ENCODE measurements at regions not wholly inside any gene's neighbourhood (a gene's known extent, or its start where the extent isn't known, plus 50 kb on each side); places are given as distances from the start of the nearest gene placed in this dataset.

GRCh38 chr21:32974653-32975052 lies 51.1 kb upstream of the OLIG2 start:
- H3K27me3 ChIP-seq (ENCODE audit: insufficient read depth, low read length), result peaks cover 25% of the 10 kb centered on the region
- no peak overlapping the region for H3K27ac ChIP-seq (ENCODE audit: low read depth, low read length)
- no peak for DNase-seq (ENCODE audit: low read depth)
- Mint-ChIP-seq H3K4me1 (ENCODE audit: low read depth, unreplicated experiment) (no peaks in the 10 kb centered on the region), H3K9me3 (ENCODE audit: unreplicated experiment) (peaks cover 4% of the 10 kb centered on the region), H3K36me3 (ENCODE audit: low read depth, unreplicated experiment) (no peaks in the 10 kb centered on the region), H3K27me3 (ENCODE audit: low read depth, unreplicated experiment) (peaks cover 36% of the 10 kb centered on the region), H3K27ac (ENCODE audit: unreplicated experiment) (no peak overlapping the region), H3K4me3 (ENCODE audit: unreplicated experiment) (no peak overlapping the region)
- no peaks in the 10 kb centered on the region for H3K36me3 ChIP-seq (ENCODE audit: insufficient read depth, low read length)
- no peaks in the 10 kb centered on the region for H4K20me1 ChIP-seq (ENCODE audit: insufficient read depth, low read length)
- H2AFZ ChIP-seq (ENCODE audit: low read depth, low read length), result no peak overlapping the region
- FAIRE-seq, result no peak
- no peaks in the 10 kb centered on the region for H3K9me3 ChIP-seq (ENCODE audit: insufficient read depth, low read depth, low read length)
- H3K79me2 ChIP-seq (ENCODE audit: insufficient read depth, low read length), result no peaks in the 10 kb centered on the region
- H3K4me1 ChIP-seq (ENCODE audit: insufficient read depth, low read length), result no peaks in the 10 kb centered on the region
- no peak overlapping the region for H3K4me2 ChIP-seq (ENCODE audit: low read length)
- no peak overlapping the region for H3K9ac ChIP-seq (ENCODE audit: low read length)
- no peak overlapping the region for H3K4me3 ChIP-seq (ENCODE audit: insufficient read depth, low read depth, low read length)
- TF ChIP-seq CTCF (IDR thresholded peaks at IDR 0.05; ENCODE audit: insufficient read depth, low read depth, low read length), result no peak
- TF ChIP-seq EZH2 (IDR thresholded peaks at IDR 0.05; ENCODE audit: insufficient read depth, low read length), result no peak

- Mint-ChIP-seq H3K27me3 (ENCODE audit: low read depth, unreplicated experiment) (peaks cover 40% of the 10 kb centered on the region), H3K4me3 (ENCODE audit: unreplicated experiment) (no peak overlapping the region), H3K9me3 (ENCODE audit: unreplicated experiment) (peaks cover 4% of the 10 kb centered on the region), H3K27ac (ENCODE audit: unreplicated experiment) (no peak overlapping the region), H3K36me3 (ENCODE audit: low read depth, unreplicated experiment) (no peaks in the 10 kb centered on the region), H3K4me1 (ENCODE audit: low read depth, unreplicated experiment) (no peaks in the 10 kb centered on the region)
- Histone ChIP-seq H3K36me3 (ENCODE audit: insufficient read depth, low read length) (no peaks in the 10 kb centered on the region), H3K27me3 (ENCODE audit: insufficient read depth, low read length) (peaks cover 28% of the 10 kb centered on the region), H3K27ac (ENCODE audit: low read depth, low read length) (no peak overlapping the region), H4K20me1 (ENCODE audit: insufficient read depth, low read length) (no peaks in the 10 kb centered on the region), H3K9me3 (ENCODE audit: insufficient read depth, low read depth, low read length) (no peaks in the 10 kb centered on the region), H3K4me1 (ENCODE audit: insufficient read depth, low read length) (no peaks in the 10 kb centered on the region), H3K4me3 (ENCODE audit: insufficient read depth, low read depth, low read length) (no peak overlapping the region), H3K4me2 (ENCODE audit: low read length) (no peak overlapping the region), H2AFZ (ENCODE audit: low read depth, low read length) (no peak overlapping the region), H3K9ac (ENCODE audit: low read length) (no peak overlapping the region), H3K79me2 (ENCODE audit: insufficient read depth, low read length) (no peaks in the 10 kb centered on the region)
- DNase-seq (ENCODE audit: low read depth) (no peak), FAIRE-seq (no peak)
- TF ChIP-seq CTCF (IDR thresholded peaks at IDR 0.05; ENCODE audit: insufficient read depth, low read depth, low read length) (no peak), EZH2 (IDR thresholded peaks at IDR 0.05; ENCODE audit: insufficient read depth, low read length) (no peak)
Observed at GRCh38 chr21:32975811-32976431, 49.8 kb upstream of the OLIG2 start.
